ENCODE measurements at regions not wholly inside any gene's neighbourhood (a gene's known extent, or its start where the extent isn't known, plus 50 kb on each side); places are given as distances from the start of the nearest gene placed in this dataset.
A peak's percentile ranks its signal among the peaks of the same experiment; 100 is the strongest.

DNA sequence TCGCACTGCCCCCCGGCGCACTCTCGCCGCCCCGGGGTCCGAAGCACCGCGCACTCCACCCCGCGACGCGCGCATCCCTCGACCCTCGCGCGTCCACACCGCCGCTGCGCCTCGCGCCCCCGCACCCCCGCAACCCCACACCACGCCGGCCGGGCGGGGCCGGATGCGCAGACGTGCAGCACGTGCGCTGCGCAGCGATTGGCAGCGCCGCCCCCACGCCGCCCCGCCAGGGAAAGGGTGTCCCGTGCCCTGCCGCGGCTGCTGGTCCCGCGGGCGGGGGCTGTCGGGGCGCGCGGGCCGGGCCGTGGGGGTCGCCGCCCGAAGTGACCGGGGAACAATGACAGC is 53.7 kb upstream of the KDM7A start:
- Histone ChIP-seq H3K27me3 (ENCODE audit: control insufficient read depth, insufficient read depth, low read length) (peaks cover 12% of the 10 kb centered on the region), H3K27ac (ENCODE audit: low read length) (peak overlapping the region; percentile 79), H3K4me1 (ENCODE audit: control insufficient read depth, insufficient read depth, low read length) (peaks cover 15% of the 10 kb centered on the region), H3K4me3 (ENCODE audit: low read length) (peak overlapping the region; percentile 55), H3K9me3 (ENCODE audit: control insufficient read depth, low read depth, low read length) (peaks cover 6% of the 10 kb centered on the region), H3K36me3 (ENCODE audit: control insufficient read depth, insufficient read depth, low read length) (no peaks in the 10 kb centered on the region)
- WGBS (ENCODE audit: insufficient coverage, low lambda C conversion rate) = no CpG with 5 or more reads among the region's 57 CpGs
- DNase-seq = peak; percentile 37 to 70

GRCh38 chr7:140229591-140230515 is 53.1 kb upstream of the KDM7A start:
- Histone ChIP-seq H3K4me3 (ENCODE audit: low read length) (peak overlapping the region; percentile 41), H3K4me1 (ENCODE audit: control insufficient read depth, insufficient read depth, low read length) (peaks cover 15% of the 10 kb centered on the region), H3K36me3 (ENCODE audit: control insufficient read depth, insufficient read depth, low read length) (no peaks in the 10 kb centered on the region), H3K9me3 (ENCODE audit: control insufficient read depth, low read depth, low read length) (peaks cover 6% of the 10 kb centered on the region), H3K27ac (ENCODE audit: low read length) (peak overlapping the region; percentile 64), H3K27me3 (ENCODE audit: control insufficient read depth, insufficient read depth, low read length) (peaks cover 12% of the 10 kb centered on the region)
- 0% methylated on average over 1 of the region's 44 CpGs for WGBS (ENCODE audit: insufficient coverage, low lambda C conversion rate)
- peak; percentile 31 to 80 for DNase-seq

- Histone ChIP-seq H3K4me3 (ENCODE audit: low read length) (no peak overlapping the region), H3K27me3 (ENCODE audit: control insufficient read depth, insufficient read depth, low read length) (peaks cover 12% of the 10 kb centered on the region), H3K27ac (ENCODE audit: low read length) (peak overlapping the region; percentile 51), H3K9me3 (ENCODE audit: control insufficient read depth, low read depth, low read length) (peaks cover 5% of the 10 kb centered on the region), H3K4me1 (ENCODE audit: control insufficient read depth, insufficient read depth, low read length) (peaks cover 15% of the 10 kb centered on the region), H3K36me3 (ENCODE audit: control insufficient read depth, insufficient read depth, low read length) (no peaks in the 10 kb centered on the region)
- 89% methylated on average over 3 of the region's 10 CpGs for WGBS (ENCODE audit: insufficient coverage, low lambda C conversion rate)
- DNase-seq = no peak
Measured at GRCh38 chr7:140229101-140229525, 52.3 kb upstream of the KDM7A start.

Data from large intestine (tissue), 3 donors.